ENCODE measurements at regions not wholly inside any gene's neighbourhood (a gene's known extent, or its start where the extent isn't known, plus 50 kb on each side); places are given as distances from the start of the nearest gene placed in this dataset.
A peak's percentile ranks its signal among the peaks of the same experiment; 100 is the strongest.

- DNase-seq, result no peak
These were observed 219.0 kb upstream of the TPM1 start for GRCh38 chr15:62823561-62823960.

- DNase-seq, result no peak
These were observed 218.2 kb upstream of the TPM1 start for GRCh38 chr15:62824111-62825015.

GRCh38 chr15:62825191-62825590, 217.4 kb upstream of the TPM1 start:
- no peak for DNase-seq

GRCh38 chr15:62826561-62826960, 216.0 kb upstream of the TPM1 start:
- no peak for DNase-seq

GRCh38 chr15:62828364-62828763, 214.2 kb upstream of the TPM1 start:
- no peak for DNase-seq

GRCh38 chr15:62832231-62832630, 210.3 kb upstream of the TPM1 start:
- DNase-seq, result no peak

GRCh38 chr15:62833646-62834045, 208.9 kb upstream of the TPM1 start:
- no peak for DNase-seq

- DNase-seq, result no peak
These were observed 207.7 kb upstream of the TPM1 start for GRCh38 chr15:62834686-62835329.

GRCh38 chr15:62835351-62835750, 207.2 kb upstream of the TPM1 start:
- DNase-seq, result no peak

- DNase-seq, result no peak
These were observed 206.8 kb upstream of the TPM1 start for GRCh38 chr15:62835762-62836161.

- no peak for DNase-seq
These were observed 201.8 kb upstream of the TPM1 start for GRCh38 chr15:62840526-62841268.

- DNase-seq, result no peak
These were observed 201.3 kb upstream of the TPM1 start for GRCh38 chr15:62841269-62841628.

GRCh38 chr15:62841891-62842559, 200.5 kb upstream of the TPM1 start:
- DNase-seq, result no peak

GRCh38 chr15:62843311-62843710, 199.2 kb upstream of the TPM1 start:
- no peak for DNase-seq

GRCh38 chr15:62844564-62845240, 197.8 kb upstream of the TPM1 start:
- no peak for DNase-seq

GRCh38 chr15:62845241-62846126, 197.1 kb upstream of the TPM1 start:
- DNase-seq, result no peak

GRCh38 chr15:62846131-62846804, 196.3 kb upstream of the TPM1 start:
- DNase-seq, result no peak

- DNase-seq, result no peak
These were observed 195.6 kb upstream of the TPM1 start for GRCh38 chr15:62846805-62847495.

GRCh38 chr15:62847900-62848489, 194.6 kb upstream of the TPM1 start:
- DNase-seq, result peak; percentile 9 to 21

GRCh38 chr15:62848632-62849050, 193.9 kb upstream of the TPM1 start:
- no peak for DNase-seq
